Femur (tissue), 1 donor: ENCODE measurements at regions not wholly inside any gene's neighbourhood (a gene's known extent, or its start where the extent isn't known, plus 50 kb on each side); places are given as distances from the start of the nearest gene placed in this dataset.

Experiments used
- DNase-seq: peaks from one replicate; pipeline ENCODE4 v3.0.0-alpha.2; 2017

- no peak for DNase-seq
Measured at GRCh38 chr13:79770056-79770455, 289.1 kb downstream of the NDFIP2 start.

DNA sequence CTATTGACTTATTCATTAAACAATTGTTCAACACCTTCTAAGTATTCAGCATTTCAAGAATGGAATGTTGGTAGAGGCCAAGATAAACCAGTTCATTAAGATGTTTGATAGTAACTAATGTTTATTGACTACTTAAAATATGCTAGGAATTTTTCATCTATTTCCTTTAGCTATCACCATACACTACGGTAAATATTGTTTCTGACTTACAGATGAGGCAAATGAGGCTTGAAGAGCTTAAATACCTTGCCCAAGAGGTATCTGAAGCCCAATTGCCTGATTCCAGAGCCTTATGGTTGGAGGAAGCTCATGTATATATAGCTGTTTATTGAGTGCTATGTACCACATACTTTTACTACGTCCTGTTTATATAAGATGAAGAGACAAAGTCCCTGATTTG, 286.2 kb downstream of the NDFIP2 start:
- DNase-seq, result no peak

DNA sequence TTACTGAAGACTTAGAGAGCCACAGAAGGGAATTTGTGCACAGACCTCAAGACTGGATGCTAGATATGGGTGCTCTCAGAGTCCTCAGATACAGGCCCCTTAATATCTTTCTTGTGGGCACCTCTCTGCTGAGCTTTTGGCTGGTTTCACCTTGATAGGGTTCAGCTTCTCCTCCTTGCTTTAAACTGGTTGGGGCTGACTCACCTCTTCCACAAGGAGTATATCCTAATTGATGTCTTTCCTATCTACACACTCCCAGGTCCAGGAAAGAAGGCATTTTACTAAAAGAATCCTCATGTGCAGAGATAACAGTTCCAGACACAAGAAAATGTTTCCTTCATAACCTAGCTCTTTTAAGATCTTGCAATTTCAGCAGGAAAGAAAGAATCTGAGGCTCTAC, 284.4 kb downstream of the NDFIP2 start:
- DNase-seq, result no peak

GRCh38 chr13:79749984-79750551, 269.1 kb downstream of the NDFIP2 start:
- DNase-seq, result peak; percentile 67

DNA sequence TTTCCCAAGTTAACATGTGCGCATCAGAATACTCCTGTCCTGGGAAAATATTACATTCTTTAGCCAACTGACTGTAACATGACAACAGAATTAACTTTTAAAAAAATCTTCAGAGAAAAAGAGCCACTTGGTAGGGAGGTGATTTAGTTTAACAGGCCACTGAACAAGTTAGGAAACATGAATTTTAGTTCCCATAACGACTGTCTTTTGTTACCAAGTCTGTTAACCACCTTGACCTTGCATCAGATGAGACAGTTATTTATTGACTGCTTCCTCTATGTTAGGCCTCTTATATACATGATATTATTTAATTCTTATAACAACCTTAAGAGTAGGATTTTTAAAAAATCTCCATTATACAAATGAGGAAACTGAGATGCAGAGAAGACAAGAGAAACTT, 268.6 kb downstream of the NDFIP2 start:
- no peak for DNase-seq

- DNase-seq, result peak; percentile 37
Measured at GRCh38 chr13:79745081-79745480, 264.1 kb downstream of the NDFIP2 start.

DNA sequence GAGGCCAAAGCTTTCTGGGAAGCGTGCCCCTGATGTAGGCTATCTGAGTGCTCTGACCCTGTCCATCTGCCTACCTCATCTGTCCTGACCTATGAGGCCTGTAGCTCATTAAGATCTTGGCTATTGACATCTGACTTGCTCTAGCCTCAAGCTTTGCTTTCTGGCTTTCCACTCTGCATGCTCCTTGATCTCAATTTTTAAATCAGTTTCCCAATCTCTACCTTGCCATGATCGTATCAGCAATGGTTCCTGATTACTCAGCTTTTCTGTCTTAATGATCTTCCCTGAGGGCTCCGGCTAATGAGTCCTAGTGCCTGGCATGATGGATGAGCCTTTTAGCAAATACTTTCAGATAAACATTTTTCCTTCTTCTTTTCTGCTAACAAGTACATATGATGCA, 262.0 kb downstream of the NDFIP2 start:
- no peak for DNase-seq

- no peak for DNase-seq
Measured at GRCh38 chr13:79740991-79741390, 260.0 kb downstream of the NDFIP2 start.

GRCh38 chr13:79736356-79736755, 255.4 kb downstream of the NDFIP2 start:
- DNase-seq, result no peak

DNA sequence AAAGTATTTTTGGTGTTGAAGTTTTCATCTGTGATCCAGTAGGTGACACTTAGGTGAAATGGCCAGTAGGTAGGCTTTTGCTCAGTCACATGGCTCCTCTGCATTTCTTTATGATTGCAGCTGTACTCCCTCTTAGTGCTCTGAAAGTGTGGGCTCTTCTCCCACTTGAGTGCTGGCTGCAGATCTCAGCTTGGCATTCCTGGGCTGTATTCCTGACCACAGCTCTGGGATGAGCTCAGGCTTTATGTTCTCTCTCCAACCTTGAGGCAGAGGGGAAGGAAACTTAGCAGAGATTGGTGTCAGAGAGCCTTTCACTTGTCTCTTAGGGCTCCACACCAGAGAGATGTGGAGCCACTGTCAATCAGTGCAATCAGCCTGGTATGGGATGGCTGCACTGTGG, 254.3 kb downstream of the NDFIP2 start:
- DNase-seq, result no peak

DNA sequence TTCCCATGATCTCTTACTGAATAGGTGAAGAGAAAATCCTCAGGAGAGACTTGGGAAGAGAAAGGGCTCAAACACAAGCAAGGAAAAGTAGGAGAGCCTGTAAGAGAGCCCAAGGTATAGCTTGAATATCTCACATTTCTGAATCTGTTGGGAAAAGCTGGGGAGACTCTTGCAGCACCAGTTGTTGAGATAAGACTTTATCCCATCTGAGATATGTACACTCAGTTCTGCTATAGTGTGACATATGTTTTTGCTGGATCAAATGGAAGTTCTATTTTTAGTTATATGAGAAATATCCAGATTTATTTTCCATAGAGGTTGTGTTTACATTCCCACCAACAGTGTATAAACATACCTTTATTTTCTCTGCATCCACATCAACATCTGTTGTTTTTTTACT, 246.1 kb downstream of the NDFIP2 start:
- DNase-seq, result no peak

GRCh38 chr13:79725841-79726240, 244.9 kb downstream of the NDFIP2 start:
- DNase-seq, result no peak

GRCh38 chr13:79724348-79725103, 243.6 kb downstream of the NDFIP2 start:
- DNase-seq, result peak; percentile 49

GRCh38 chr13:79723519-79724024, 242.6 kb downstream of the NDFIP2 start:
- DNase-seq, result peak; percentile 77

GRCh38 chr13:79722885-79723445, 242.0 kb downstream of the NDFIP2 start:
- DNase-seq, result peak; percentile 46

DNA sequence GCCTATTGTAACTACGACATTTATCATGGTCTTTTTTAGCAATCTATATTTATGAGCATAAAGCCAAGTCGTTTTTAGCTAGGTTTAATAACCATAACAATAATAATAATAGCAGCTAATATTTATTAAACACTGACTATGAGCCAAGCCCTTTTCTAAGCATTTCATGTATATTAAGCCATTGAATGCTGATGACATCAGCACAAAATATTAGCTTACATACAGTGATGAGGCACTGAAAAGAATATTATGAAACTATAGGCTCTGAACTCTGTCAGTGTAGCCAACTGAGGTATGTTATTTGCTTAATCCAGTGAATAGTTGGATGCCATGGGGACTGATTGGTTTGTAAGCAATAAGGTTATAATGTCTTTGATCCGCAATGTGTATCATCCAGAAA, 235.2 kb downstream of the NDFIP2 start:
- DNase-seq, result no peak

DNA sequence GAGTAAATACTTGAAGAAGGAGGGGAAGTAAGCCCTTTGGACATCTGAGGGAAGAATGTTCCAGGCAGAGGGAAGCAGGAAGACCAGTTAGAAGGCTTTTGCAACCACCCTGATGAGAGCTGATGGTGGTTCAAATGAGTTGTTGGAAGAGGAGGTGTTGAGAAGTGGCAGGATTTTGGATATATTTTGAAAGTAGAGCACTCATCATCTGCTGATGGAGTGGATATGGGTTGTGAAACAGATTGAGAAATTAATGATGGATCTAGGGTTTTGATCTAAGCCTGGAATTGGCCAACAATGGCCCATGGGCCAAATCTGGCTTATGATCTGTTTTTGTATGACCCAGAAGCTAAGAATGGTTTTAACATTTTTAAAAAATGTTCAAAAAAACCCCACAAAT, 230.7 kb downstream of the NDFIP2 start:
- no peak for DNase-seq

GRCh38 chr13:79710376-79710775, 229.4 kb downstream of the NDFIP2 start:
- no peak for DNase-seq

DNA sequence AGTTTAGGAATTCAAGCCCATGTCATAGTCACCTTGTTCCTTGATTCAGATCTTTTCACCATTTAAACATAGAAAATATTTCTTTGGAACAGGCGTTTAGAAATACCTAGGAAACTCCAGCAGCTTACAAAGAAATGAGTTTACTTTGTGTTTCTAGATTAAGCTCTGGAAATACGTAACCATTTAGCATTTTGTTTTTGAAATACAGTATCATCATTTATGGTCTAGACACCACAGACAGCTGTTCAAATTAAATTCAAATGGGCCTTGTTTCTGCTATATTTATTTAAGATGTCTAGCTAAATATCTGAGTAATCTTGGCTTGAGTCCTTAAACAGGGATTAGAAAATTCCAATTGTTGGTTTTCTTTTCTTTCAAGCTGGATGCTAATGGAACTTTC, 228.5 kb downstream of the NDFIP2 start:
- no peak for DNase-seq

DNA sequence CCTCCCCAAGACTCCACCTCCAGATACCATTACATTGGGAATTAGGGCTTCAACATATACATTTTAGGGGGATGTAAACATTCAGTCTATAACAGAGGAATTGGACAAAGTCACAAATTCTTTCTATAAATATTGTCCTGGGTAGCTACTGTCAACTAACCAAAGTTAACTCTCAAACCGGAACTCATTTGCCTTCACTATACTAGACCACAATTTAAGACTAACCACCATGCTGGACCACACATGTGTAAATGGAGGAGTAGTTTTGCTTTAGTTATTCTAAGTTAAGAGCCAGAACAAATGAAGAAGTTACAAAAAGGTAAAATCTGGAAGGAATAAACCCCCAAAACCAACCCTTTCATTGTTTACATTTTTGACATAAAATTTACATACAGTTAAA, 222.8 kb downstream of the NDFIP2 start:
- DNase-seq, result no peak

DNA sequence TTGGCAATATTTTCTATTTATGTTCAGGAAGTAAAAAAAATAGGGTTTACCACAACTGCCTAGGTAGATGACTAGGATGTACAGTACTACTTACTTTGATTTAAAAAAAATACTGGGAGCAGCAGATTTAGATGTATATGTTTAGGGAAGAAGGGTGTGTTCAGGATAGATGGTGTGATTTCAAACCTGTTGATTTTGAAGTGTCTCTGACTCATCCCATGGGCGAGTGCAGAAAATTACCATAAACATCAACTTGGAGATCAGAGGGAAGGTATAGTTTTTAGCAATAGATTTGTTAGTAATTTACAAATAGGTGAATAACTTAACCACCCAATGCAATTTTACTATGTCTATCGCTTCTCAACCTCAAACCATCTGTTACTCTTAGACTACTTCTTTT, 214.8 kb downstream of the NDFIP2 start:
- DNase-seq, result no peak

GRCh38 chr13:79692846-79693245, 211.9 kb downstream of the NDFIP2 start:
- DNase-seq, result no peak

- no peak for DNase-seq
Measured at GRCh38 chr13:79691826-79692225, 210.9 kb downstream of the NDFIP2 start.

- DNase-seq, result no peak
Measured at GRCh38 chr13:79688741-79689140, 207.8 kb downstream of the NDFIP2 start.
